DOHH2 (cell line): ENCODE measurements at regions not wholly inside any gene's neighbourhood (a gene's known extent, or its start where the extent isn't known, plus 50 kb on each side); places are given as distances from the start of the nearest gene placed in this dataset.

Source experiments
- CTCF ChIP-seq: fragments of 200-600 bp; sonication (generic); IDR thresholded peaks from one replicate; pipeline ENCODE4 v1.5.1; 2014; ENCODE audit warnings: antibody characterized with exemption, mild to moderate bottlenecking, low read depth, low read length; ENCODE audit not compliant: poor library complexity, severe bottlenecking
- EZH2phosphoT487 ChIP-seq: fragments of 200-600 bp; sonication (generic); IDR thresholded peaks from 2 replicates; pipeline ENCODE4 v1.6.1; 2017; ENCODE audit warnings: borderline replicate concordance, mild to moderate bottlenecking, antibody characterized with exemption, low read length, moderate library complexity, mixed read lengths

GRCh38 chr9:90061187-90061586 lies 456.4 kb downstream of the GADD45G start:
- TF ChIP-seq EZH2phosphoT487, result no peak
- TF ChIP-seq CTCF, result no peak
